HEK293 (cell line): ENCODE measurements at regions not wholly inside any gene's neighbourhood (a gene's known extent, or its start where the extent isn't known, plus 50 kb on each side); places are given as distances from the start of the nearest gene placed in this dataset.

Experiments
- CTCF ChIA-PET: fragments of 350-600 bp; formaldehyde crosslinking; extraction: SDS; loops from one replicate; lab custom pipeline; 2021; ENCODE audit warnings: antibody characterized with exemption; lab: Yijun Ruan, JAX
- POLR2A ChIA-PET: fragments of 300-600 bp; formaldehyde crosslinking; extraction: SDS; loops from one replicate; lab custom pipeline; 2020; ENCODE audit warnings: antibody characterized with exemption, inconsistent platforms; lab: Yijun Ruan, JAX
- H3K27ac ChIP-seq: fragments of 200-500 bp; sonication (Bioruptor generic); 2 replicates; pipeline ENCODE4 v1.5.1; 2014; ENCODE audit warnings: low read depth, low read length, control low read depth, inconsistent platforms; ENCODE audit errors: extremely low read depth
- H3K36me3 ChIP-seq, 2 experiments: fragments of 200-500 bp in 1 of 2; sonication (Bioruptor generic) in 1 of 2; 1 replicate in 1 of 2; 2 replicates in 1 of 2; pipeline ENCODE4 v1.5.1; 2014 to 2017; ENCODE audit warnings: inconsistent platforms in 2 of 2, low read length in 2 of 2; ENCODE audit not compliant: control insufficient read depth in 2 of 2, insufficient read depth in 1 of 2
- H3K4me1 ChIP-seq: fragments of 200-500 bp; sonication (Bioruptor generic); 2 replicates; pipeline ENCODE4 v1.5.1; 2014; ENCODE audit warnings: mild to moderate bottlenecking, low read length, inconsistent platforms; ENCODE audit not compliant: control insufficient read depth, insufficient read depth
- H3K4me3 ChIP-seq: 2 replicates; pipeline ENCODE4 v1.5.1; 2011; ENCODE audit warnings: low read depth, mild to moderate bottlenecking, control low read depth, low read length, moderate library complexity
- H3K9me3 ChIP-seq: fragments of 200-500 bp; sonication (Bioruptor generic); 2 replicates; pipeline ENCODE4 v1.5.1; 2014; ENCODE audit warnings: low read depth, low read length, inconsistent platforms; ENCODE audit not compliant: control insufficient read depth, insufficient read depth
- HOXA7 ChIP-seq: sonication (generic); formaldehyde crosslinking; IDR thresholded peaks from 2 replicates; pipeline ENCODE4 v1.8.1; 2022; ENCODE audit warnings: missing genetic modification reagents, borderline replicate concordance
- PRDM2 ChIP-seq: fragments of 450-650 bp; formaldehyde crosslinking; IDR thresholded peaks from 2 replicates; pipeline ENCODE4 v1.5.1; 2016; ENCODE audit warnings: missing biosample characterization, missing genetic modification characterization, borderline replicate concordance
- RBAK ChIP-seq: fragments of 450-650 bp; formaldehyde crosslinking; IDR thresholded peaks from 2 replicates; pipeline ENCODE4 v1.5.1; 2016; ENCODE audit warnings: missing biosample characterization, missing genetic modification characterization
- ZBTB20 ChIP-seq: fragments of 450-650 bp; formaldehyde crosslinking; IDR thresholded peaks from 2 replicates; pipeline ENCODE4 v1.5.1; 2016; ENCODE audit warnings: missing biosample characterization, missing genetic modification characterization
- ZBTB7A ChIP-seq: fragments of 450-650 bp; formaldehyde crosslinking; IDR thresholded peaks from 2 replicates; pipeline ENCODE4 v1.5.1; 2016; ENCODE audit warnings: low read depth, missing biosample characterization, missing genetic modification characterization
- ZNF140 ChIP-seq: fragments of 450-650 bp; formaldehyde crosslinking; IDR thresholded peaks from 2 replicates; pipeline ENCODE4 v1.5.1; 2016; ENCODE audit warnings: missing biosample characterization, missing genetic modification characterization
- ZNF146 ChIP-seq: fragments of 450-650 bp; formaldehyde crosslinking; IDR thresholded peaks from 2 replicates; pipeline ENCODE4 v1.5.1; 2016; ENCODE audit warnings: missing biosample characterization, missing genetic modification characterization
- ZNF155 ChIP-seq: fragments of 450-650 bp; formaldehyde crosslinking; IDR thresholded peaks from 2 replicates; pipeline ENCODE4 v1.5.1; 2016; ENCODE audit warnings: missing biosample characterization, missing genetic modification characterization
- ZNF211 ChIP-seq: fragments of 450-650 bp; formaldehyde crosslinking; IDR thresholded peaks from 2 replicates; pipeline ENCODE4 v1.5.1; 2016; ENCODE audit warnings: low read depth, missing biosample characterization, missing genetic modification characterization
- ZNF214 ChIP-seq: fragments of 450-650 bp; formaldehyde crosslinking; IDR thresholded peaks from 2 replicates; pipeline ENCODE4 v1.5.1; 2017; ENCODE audit warnings: missing biosample characterization, mild to moderate bottlenecking, missing genetic modification characterization, borderline replicate concordance
- ZNF23 ChIP-seq: fragments of 450-650 bp; formaldehyde crosslinking; IDR thresholded peaks from 2 replicates; pipeline ENCODE4 v1.5.1; 2016; ENCODE audit warnings: missing biosample characterization, missing genetic modification characterization, borderline replicate concordance
- ZNF274 ChIP-seq, 2 experiments: fragments of 200-500 bp in 1 of 2; fragments of 450-650 bp in 1 of 2; sonication (Bioruptor generic) in 1 of 2; formaldehyde crosslinking in 1 of 2; IDR thresholded peaks; 2 replicates each; pipeline versions ENCODE4 v1.5.1 to v1.6.1; 2014 to 2016; ENCODE audit warnings: borderline replicate concordance in 1 of 2, inconsistent platforms in 1 of 2, low read length in 1 of 2, missing biosample characterization in 1 of 2, missing genetic modification characterization in 1 of 2
- ZNF324 ChIP-seq: fragments of 450-650 bp; formaldehyde crosslinking; IDR thresholded peaks from 2 replicates; pipeline ENCODE4 v1.5.1; 2016; ENCODE audit warnings: missing biosample characterization, missing genetic modification characterization
- ZNF394 ChIP-seq: fragments of 450-650 bp; formaldehyde crosslinking; IDR thresholded peaks from 2 replicates; pipeline ENCODE4 v1.5.1; 2016; ENCODE audit warnings: missing biosample characterization, missing genetic modification characterization, mild to moderate bottlenecking, moderate library complexity, borderline replicate concordance
- ZNF48 ChIP-seq: fragments of 450-650 bp; formaldehyde crosslinking; IDR thresholded peaks from 2 replicates; pipeline ENCODE4 v1.5.1; 2016; ENCODE audit warnings: missing biosample characterization, missing genetic modification characterization
- ZNF521 ChIP-seq: fragments of 450-650 bp; formaldehyde crosslinking; IDR thresholded peaks from 2 replicates; pipeline ENCODE4 v1.5.1; 2017; ENCODE audit warnings: missing biosample characterization, mild to moderate bottlenecking, missing genetic modification characterization
- ZNF701 ChIP-seq: fragments of 450-650 bp; formaldehyde crosslinking; IDR thresholded peaks from 2 replicates; pipeline ENCODE4 v1.5.1; 2016; ENCODE audit warnings: missing biosample characterization, missing genetic modification characterization
- ZSCAN18 ChIP-seq: fragments of 450-650 bp; formaldehyde crosslinking; IDR thresholded peaks from 2 replicates; pipeline ENCODE4 v1.5.1; 2016; ENCODE audit warnings: missing biosample characterization, missing genetic modification characterization
- TF ChIP-seq, protein P1 (sequence below): fragments of 450-650 bp; formaldehyde crosslinking; IDR thresholded peaks from 2 replicates; pipeline ENCODE4; 2016; ENCODE audit warnings: missing biosample characterization, missing genetic modification characterization
- TF ChIP-seq, protein P2 (sequence below): fragments of 450-650 bp; formaldehyde crosslinking; IDR thresholded peaks from 2 replicates; pipeline ENCODE4 v1.5.1; 2016; ENCODE audit warnings: missing biosample characterization, missing genetic modification characterization
- TF ChIP-seq, protein P3 (sequence below): fragments of 450-650 bp; IDR thresholded peaks from 2 replicates; pipeline ENCODE4 v1.5.1; 2018; ENCODE audit warnings: missing biosample characterization, missing genetic modification characterization
- TF ChIP-seq, protein P4 (sequence below): fragments of 450-650 bp; formaldehyde crosslinking; IDR thresholded peaks from 2 replicates; pipeline ENCODE4 v1.5.1; 2017; ENCODE audit warnings: missing biosample characterization, missing genetic modification characterization

GRCh38 chr13:33426131-33426530 is 140.6 kb upstream of the STARD13 start:
- TF ChIP-seq, protein P1, sequence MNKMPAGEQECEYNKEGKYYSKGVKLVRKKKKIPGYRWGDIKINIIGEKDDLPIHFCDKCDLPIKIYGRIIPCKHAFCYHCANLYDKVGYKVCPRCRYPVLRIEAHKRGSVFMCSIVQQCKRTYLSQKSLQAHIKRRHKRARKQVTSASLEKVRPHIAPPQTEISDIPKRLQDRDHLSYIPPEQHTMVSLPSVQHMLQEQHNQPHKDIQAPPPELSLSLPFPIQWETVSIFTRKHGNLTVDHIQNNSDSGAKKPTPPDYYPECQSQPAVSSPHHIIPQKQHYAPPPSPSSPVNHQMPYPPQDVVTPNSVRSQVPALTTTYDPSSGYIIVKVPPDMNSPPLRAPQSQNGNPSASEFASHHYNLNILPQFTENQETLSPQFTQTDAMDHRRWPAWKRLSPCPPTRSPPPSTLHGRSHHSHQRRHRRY (tag by site-specific recombination), result no peak
- TF ChIP-seq ZNF274 (IDR thresholded peaks at IDR 0.05; ENCODE audit: low read length) (no peak), ZNF274 (tag by site-specific recombination; IDR thresholded peaks at IDR 0.05; ENCODE audit: borderline replicate concordance) (no peak), HOXA7 (CRISPR knock-in tag) (no peak), ZNF214 (tag by site-specific recombination) (no peak), ZNF48 (tag by site-specific recombination) (no peak), ZNF146 (tag by site-specific recombination) (no peak), ZNF521 (no peak), ZNF140 (tag by site-specific recombination) (no peak), ZNF211 (tag by site-specific recombination) (no peak), ZNF324 (no peak), ZBTB20 (no peak), ZNF394 (no peak), RBAK (tag by site-specific recombination) (no peak), ZNF701 (tag by site-specific recombination) (no peak), ZBTB7A (no peak), ZNF155 (tag by site-specific recombination) (no peak)
- TF ChIP-seq, protein P2, sequence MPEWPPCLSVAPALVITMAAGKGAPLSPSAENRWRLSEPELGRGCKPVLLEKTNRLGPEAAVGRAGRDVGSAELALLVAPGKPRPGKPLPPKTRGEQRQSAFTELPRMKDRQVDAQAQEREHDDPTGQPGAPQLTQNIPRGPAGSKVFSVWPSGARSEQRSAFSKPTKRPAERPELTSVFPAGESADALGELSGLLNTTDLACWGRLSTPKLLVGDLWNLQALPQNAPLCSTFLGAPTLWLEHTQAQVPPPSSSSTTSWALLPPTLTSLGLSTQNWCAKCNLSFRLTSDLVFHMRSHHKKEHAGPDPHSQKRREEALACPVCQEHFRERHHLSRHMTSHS (tag by site-specific recombination), result no peak
- TF ChIP-seq, protein P3, sequence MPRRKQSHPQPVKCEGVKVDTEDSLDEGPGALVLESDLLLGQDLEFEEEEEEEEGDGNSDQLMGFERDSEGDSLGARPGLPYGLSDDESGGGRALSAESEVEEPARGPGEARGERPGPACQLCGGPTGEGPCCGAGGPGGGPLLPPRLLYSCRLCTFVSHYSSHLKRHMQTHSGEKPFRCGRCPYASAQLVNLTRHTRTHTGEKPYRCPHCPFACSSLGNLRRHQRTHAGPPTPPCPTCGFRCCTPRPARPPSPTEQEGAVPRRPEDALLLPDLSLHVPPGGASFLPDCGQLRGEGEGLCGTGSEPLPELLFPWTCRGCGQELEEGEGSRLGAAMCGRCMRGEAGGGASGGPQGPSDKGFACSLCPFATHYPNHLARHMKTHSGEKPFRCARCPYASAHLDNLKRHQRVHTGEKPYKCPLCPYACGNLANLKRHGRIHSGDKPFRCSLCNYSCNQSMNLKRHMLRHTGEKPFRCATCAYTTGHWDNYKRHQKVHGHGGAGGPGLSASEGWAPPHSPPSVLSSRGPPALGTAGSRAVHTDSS (tag by site-specific recombination), result no peak
- TF ChIP-seq, protein P4, sequence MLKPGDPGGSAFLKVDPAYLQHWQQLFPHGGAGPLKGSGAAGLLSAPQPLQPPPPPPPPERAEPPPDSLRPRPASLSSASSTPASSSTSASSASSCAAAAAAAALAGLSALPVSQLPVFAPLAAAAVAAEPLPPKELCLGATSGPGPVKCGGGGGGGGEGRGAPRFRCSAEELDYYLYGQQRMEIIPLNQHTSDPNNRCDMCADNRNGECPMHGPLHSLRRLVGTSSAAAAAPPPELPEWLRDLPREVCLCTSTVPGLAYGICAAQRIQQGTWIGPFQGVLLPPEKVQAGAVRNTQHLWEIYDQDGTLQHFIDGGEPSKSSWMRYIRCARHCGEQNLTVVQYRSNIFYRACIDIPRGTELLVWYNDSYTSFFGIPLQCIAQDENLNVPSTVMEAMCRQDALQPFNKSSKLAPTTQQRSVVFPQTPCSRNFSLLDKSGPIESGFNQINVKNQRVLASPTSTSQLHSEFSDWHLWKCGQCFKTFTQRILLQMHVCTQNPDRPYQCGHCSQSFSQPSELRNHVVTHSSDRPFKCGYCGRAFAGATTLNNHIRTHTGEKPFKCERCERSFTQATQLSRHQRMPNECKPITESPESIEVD (tag by site-specific recombination), result no peak
- H3K4me1 ChIP-seq, result no peaks in the 10 kb centered on the region
- ChIA-PET CTCF (no interaction called here), POLR2A (no interaction called here)
- no peak overlapping the region for H3K27ac ChIP-seq
- H3K36me3 ChIP-seq, result no peaks in the 10 kb centered on the region
- no peak overlapping the region for H3K4me3 ChIP-seq
- H3K9me3 ChIP-seq, result no peaks in the 10 kb centered on the region

DNA sequence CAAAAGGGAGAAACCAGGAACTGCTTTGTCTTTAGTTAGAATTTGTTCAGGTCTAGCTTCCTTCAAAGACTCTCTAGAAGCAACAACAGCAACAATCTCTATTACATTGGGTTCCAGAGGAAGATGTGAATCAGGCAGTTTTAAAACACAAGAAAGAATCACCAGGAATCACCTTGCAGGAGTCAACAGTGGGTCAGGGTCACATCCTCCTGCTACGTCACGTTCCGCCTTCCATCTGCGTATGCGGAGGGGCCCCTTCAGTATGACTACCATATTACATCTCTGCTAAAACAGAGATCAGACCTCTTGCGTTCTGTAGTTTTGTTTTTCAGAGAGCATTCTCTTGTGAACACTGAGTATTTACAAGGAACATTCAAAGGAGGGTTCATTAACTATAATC is 147.8 kb upstream of the STARD13 start:
- POLR2A ChIA-PET, result no interaction called here
- Histone ChIP-seq H3K4me3 (no peak overlapping the region), H3K4me1 (no peaks in the 10 kb centered on the region), H3K9me3 (no peaks in the 10 kb centered on the region), H3K36me3 (no peaks in the 10 kb centered on the region), H3K27ac (no peak overlapping the region)
- CTCF ChIA-PET, result no interaction called here
- no peak for TF ChIP-seq ZSCAN18 (tag by site-specific recombination)
- TF ChIP-seq, protein P3 (tag by site-specific recombination), result no peak
- TF ChIP-seq ZNF23, result no peak
- no peak for TF ChIP-seq PRDM2
